ENCODE measurements at regions not wholly inside any gene's neighbourhood (a gene's known extent, or its start where the extent isn't known, plus 50 kb on each side); places are given as distances from the start of the nearest gene placed in this dataset.

DNA sequence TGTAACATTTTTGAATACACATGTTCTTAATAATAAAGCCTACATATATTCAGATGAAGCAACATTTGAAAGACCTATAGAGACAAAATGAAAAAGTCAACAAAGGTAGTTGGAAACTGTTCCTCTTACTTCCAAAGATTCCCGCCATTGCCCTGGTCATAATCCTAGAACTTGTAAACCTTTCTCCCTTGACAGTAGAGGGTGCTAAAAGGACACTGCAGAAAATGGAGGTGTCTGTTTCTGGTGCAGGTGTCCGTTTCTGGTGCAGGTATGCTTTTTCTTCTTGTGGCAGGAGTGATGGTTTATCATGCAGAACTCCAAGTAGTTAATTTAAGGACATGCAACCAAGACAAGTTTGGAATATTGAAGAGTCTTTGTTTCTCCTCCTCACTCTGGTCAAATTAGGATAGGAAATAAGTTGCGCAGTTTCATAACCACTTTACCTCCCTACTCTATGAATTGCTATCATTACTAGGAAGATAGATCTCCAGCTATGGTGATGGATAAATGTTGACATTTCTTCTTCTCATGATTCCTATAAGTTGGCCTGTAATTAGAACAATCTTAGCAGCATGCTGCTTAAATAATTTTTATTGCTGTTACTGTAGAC, 56.0 kb upstream of the FAM174A start:
- Mint-ChIP-seq H3K27me3 (ENCODE audit: low read depth) (no peaks in the 10 kb centered on the region), H3K4me1 (no peaks in the 10 kb centered on the region), H3K27ac (no peak overlapping the region), H3K9me3 (no peaks in the 10 kb centered on the region), H3K36me3 (ENCODE audit: low read depth) (no peaks in the 10 kb centered on the region), H3K4me3 (no peak overlapping the region)
- TF ChIP-seq, protein P1, sequence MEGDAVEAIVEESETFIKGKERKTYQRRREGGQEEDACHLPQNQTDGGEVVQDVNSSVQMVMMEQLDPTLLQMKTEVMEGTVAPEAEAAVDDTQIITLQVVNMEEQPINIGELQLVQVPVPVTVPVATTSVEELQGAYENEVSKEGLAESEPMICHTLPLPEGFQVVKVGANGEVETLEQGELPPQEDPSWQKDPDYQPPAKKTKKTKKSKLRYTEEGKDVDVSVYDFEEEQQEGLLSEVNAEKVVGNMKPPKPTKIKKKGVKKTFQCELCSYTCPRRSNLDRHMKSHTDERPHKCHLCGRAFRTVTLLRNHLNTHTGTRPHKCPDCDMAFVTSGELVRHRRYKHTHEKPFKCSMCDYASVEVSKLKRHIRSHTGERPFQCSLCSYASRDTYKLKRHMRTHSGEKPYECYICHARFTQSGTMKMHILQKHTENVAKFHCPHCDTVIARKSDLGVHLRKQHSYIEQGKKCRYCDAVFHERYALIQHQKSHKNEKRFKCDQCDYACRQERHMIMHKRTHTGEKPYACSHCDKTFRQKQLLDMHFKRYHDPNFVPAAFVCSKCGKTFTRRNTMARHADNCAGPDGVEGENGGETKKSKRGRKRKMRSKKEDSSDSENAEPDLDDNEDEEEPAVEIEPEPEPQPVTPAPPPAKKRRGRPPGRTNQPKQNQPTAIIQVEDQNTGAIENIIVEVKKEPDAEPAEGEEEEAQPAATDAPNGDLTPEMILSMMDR (IDR thresholded peaks at IDR 0.05; ENCODE audit: unreplicated experiment in 3 of 3): peak; percentile 18 to 38 (median 26)

DNA sequence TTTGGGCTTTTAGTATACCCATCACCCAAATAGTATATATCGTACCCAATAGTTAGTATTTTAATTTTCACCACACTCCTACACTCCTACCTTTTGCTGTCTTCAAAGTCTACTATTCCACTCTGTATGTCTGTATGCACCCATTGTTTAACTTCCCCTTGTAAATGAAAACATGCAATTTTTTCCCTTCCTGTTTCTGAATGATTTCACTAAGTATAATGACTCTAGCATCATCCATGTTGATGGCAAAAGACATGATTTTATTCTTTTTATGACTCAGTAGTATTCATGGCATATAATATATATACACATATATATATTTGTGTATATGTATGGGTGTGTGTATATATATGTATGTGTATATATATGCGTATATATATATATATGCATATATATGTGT, 63.1 kb upstream of the FAM174A start:
- Mint-ChIP-seq H3K36me3 (ENCODE audit: low read depth) (no peaks in the 10 kb centered on the region), H3K4me1 (no peaks in the 10 kb centered on the region), H3K27ac (no peak overlapping the region), H3K4me3 (no peak overlapping the region), H3K27me3 (ENCODE audit: low read depth) (no peaks in the 10 kb centered on the region), H3K9me3 (no peaks in the 10 kb centered on the region)
- TF ChIP-seq, protein P1 (IDR thresholded peaks at IDR 0.05; ENCODE audit: unreplicated experiment in 3 of 3): no peak

DNA sequence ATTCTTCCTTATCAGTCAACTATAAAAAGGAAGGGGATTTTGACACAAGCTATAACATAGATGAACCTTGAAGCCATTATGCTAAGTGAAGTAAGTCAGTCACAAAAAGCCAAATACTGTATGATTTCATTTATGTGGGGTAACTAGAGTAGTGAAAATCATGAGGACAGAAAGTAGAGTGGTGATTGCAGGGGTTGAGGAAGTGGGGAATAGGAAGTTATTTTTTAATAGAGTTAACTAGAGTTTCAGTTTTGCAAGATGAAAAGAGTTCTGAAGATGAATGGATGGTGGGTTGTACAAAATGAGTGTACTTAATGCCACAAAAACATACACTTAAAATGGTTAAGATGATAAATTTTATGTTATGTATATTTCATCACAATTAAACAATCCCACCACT, 65.4 kb upstream of the FAM174A start:
- H3K4me1 Mint-ChIP-seq: no peaks in the 10 kb centered on the region
- no peak overlapping the region for H3K4me3 Mint-ChIP-seq
- no peaks in the 10 kb centered on the region for H3K27me3 Mint-ChIP-seq (ENCODE audit: low read depth)
- TF ChIP-seq, protein P1 (IDR thresholded peaks at IDR 0.05; ENCODE audit: unreplicated experiment in 3 of 3): no peak
- H3K27ac Mint-ChIP-seq: no peak overlapping the region
- H3K9me3 Mint-ChIP-seq: no peaks in the 10 kb centered on the region
- no peaks in the 10 kb centered on the region for H3K36me3 Mint-ChIP-seq (ENCODE audit: low read depth)

GRCh38 chr5:100464418-100464817, 70.8 kb upstream of the FAM174A start:
- TF ChIP-seq, protein P1 (IDR thresholded peaks at IDR 0.05; ENCODE audit: unreplicated experiment in 3 of 3): no peak
- Mint-ChIP-seq H3K36me3 (ENCODE audit: low read depth) (no peaks in the 10 kb centered on the region), H3K9me3 (peaks cover 13% of the 10 kb centered on the region), H3K27ac (no peak overlapping the region), H3K4me1 (no peaks in the 10 kb centered on the region), H3K4me3 (no peak overlapping the region), H3K27me3 (ENCODE audit: low read depth) (no peaks in the 10 kb centered on the region)

DNA sequence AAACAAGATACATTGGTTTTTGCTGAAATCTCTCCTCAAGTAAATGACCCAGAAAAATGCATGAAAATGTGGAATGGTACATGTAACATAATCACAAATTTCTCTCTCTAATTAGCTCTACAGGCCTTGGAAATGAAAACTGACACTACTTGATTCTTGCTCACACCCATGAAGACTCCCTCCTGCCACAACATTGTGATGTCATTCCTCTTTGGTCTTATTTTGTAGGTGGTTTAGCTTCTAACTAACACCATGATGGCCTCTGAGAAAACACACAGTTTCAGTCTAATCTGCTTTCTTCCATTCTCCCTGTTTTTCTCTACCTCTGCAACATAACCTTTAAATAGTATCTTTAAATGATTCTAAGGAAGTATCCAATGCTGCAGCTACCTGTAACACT, 78.6 kb upstream of the FAM174A start:
- Mint-ChIP-seq H3K27ac (no peak overlapping the region), H3K27me3 (ENCODE audit: low read depth) (no peaks in the 10 kb centered on the region), H3K36me3 (ENCODE audit: low read depth) (no peaks in the 10 kb centered on the region), H3K9me3 (peaks cover 6% of the 10 kb centered on the region), H3K4me1 (no peaks in the 10 kb centered on the region), H3K4me3 (no peak overlapping the region)
- TF ChIP-seq, protein P1 (IDR thresholded peaks at IDR 0.05; ENCODE audit: unreplicated experiment in 3 of 3): no peak

DNA sequence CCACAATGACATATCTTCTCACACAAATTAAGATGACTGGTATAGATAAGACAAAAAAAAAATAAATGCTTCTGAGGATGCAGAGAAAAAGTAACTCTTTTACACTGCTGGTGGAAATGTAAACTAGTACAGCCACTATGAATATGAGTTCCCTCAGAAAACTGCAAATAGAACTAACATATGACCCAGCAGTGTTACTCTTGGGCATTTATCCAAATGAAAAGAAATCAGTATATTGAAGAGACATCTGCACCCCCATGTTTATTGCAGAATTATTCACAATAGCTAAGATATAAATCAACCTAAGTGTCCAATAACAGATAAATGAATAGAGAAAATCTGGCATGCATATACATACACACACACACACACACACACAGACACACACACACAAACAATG, 83.0 kb upstream of the FAM174A start:
- no peak overlapping the region for H3K4me3 Mint-ChIP-seq
- TF ChIP-seq, protein P1 (IDR thresholded peaks at IDR 0.05; ENCODE audit: unreplicated experiment in 3 of 3): no peak

More for the DNA sequence above, 83.0 kb upstream of the FAM174A start:
- H3K27ac Mint-ChIP-seq: no peak overlapping the region
- H3K36me3 Mint-ChIP-seq (ENCODE audit: low read depth): no peaks in the 10 kb centered on the region
- H3K4me1 Mint-ChIP-seq: no peaks in the 10 kb centered on the region
- H3K27me3 Mint-ChIP-seq (ENCODE audit: low read depth): no peaks in the 10 kb centered on the region
- H3K9me3 Mint-ChIP-seq: peaks cover 4% of the 10 kb centered on the region

Measured in nephron (organoid).